ENCODE measurements at regions not wholly inside any gene's neighbourhood (a gene's known extent, or its start where the extent isn't known, plus 50 kb on each side); places are given as distances from the start of the nearest gene placed in this dataset.
"Not testable (repeated sequence)": the region's sequence is repeated elsewhere in the genome, so short reads cannot be mapped to it uniquely, and the experiment has no call there.

DNA sequence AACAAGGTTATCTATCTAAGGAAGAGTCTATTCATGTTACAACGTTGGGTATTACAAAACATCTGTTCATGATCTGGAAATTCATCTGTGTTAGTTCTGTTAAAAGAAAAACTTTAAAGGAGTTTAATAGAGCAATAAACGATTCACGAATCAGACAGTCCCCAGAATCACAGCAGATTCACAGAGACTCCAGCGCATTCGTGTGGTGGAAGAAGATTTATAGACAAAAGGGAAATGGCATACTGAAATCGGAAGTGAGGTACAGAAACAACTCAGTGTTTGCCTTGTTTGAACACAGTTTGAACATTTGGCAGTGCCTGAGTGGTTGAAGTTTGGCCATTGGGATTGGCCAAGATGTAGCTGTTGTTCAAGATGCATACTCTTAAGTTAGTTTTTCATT is 178.8 kb downstream of the CWH43 start:
- TF ChIP-seq CTCF (IDR thresholded peaks at IDR 0.05); ZFX (IDR thresholded peaks at IDR 0.05; ENCODE audit: borderline replicate concordance): not testable (repeated sequence)
